ENCODE measurements at regions not wholly inside any gene's neighbourhood (a gene's known extent, or its start where the extent isn't known, plus 50 kb on each side); places are given as distances from the start of the nearest gene placed in this dataset.

- Histone ChIP-seq H3K27ac (ENCODE audit: low read depth, low read length) (no peak overlapping the region), H4K20me1 (ENCODE audit: control insufficient read depth, insufficient read depth, low read depth, low read length) (no peaks in the 10 kb centered on the region), H3K36me3 (ENCODE audit: control insufficient read depth, low read length) (no peaks in the 10 kb centered on the region), H3K79me2 (ENCODE audit: control insufficient read depth, low read length) (no peaks in the 10 kb centered on the region), H3K27me3 (ENCODE audit: control insufficient read depth, low read length) (no peaks in the 10 kb centered on the region), H3K4me1 (ENCODE audit: control insufficient read depth, low read length) (no peaks in the 10 kb centered on the region), H3F3A (ENCODE audit: control insufficient read depth, insufficient read depth) (no peaks in the 10 kb centered on the region), H3K9me2 (replicated peaks; ENCODE audit: control insufficient read depth, low read length) (no peaks in the 10 kb centered on the region), H3K4me3 (ENCODE audit: low read length) (no peak overlapping the region), H3K9me3 (ENCODE audit: control insufficient read depth, insufficient read depth, low read length) (no peaks in the 10 kb centered on the region), H3K4me2 (ENCODE audit: low read length) (no peak overlapping the region)
- TF ChIP-seq CTCF (IDR thresholded peaks at IDR 0.05; ENCODE audit: low read depth, low read length, poor library complexity, severe bottlenecking) (no peak), EZH2phosphoT487 (IDR thresholded peaks at IDR 0.05; ENCODE audit: borderline replicate concordance, low read length) (no peak)
These were observed 848.0 kb upstream of the ACO1 start for GRCh38 chr9:31536471-31536870.

- Histone ChIP-seq H3K27me3 (ENCODE audit: control insufficient read depth, low read length) (no peaks in the 10 kb centered on the region), H3K4me3 (ENCODE audit: low read length) (no peak overlapping the region), H3K9me3 (ENCODE audit: control insufficient read depth, insufficient read depth, low read length) (no peaks in the 10 kb centered on the region), H3K27ac (ENCODE audit: low read depth, low read length) (no peak overlapping the region), H3K9me2 (replicated peaks; ENCODE audit: control insufficient read depth, low read length) (no peaks in the 10 kb centered on the region), H3K4me2 (ENCODE audit: low read length) (no peak overlapping the region), H3K4me1 (ENCODE audit: control insufficient read depth, low read length) (no peaks in the 10 kb centered on the region), H3K79me2 (ENCODE audit: control insufficient read depth, low read length) (no peaks in the 10 kb centered on the region), H3F3A (ENCODE audit: control insufficient read depth, insufficient read depth) (no peaks in the 10 kb centered on the region), H4K20me1 (ENCODE audit: control insufficient read depth, insufficient read depth, low read depth, low read length) (no peaks in the 10 kb centered on the region), H3K36me3 (ENCODE audit: control insufficient read depth, low read length) (no peaks in the 10 kb centered on the region)
- TF ChIP-seq EZH2phosphoT487 (IDR thresholded peaks at IDR 0.05; ENCODE audit: borderline replicate concordance, low read length) (no peak), CTCF (IDR thresholded peaks at IDR 0.05; ENCODE audit: low read depth, low read length, poor library complexity, severe bottlenecking) (no peak)
These were observed 842.6 kb upstream of the ACO1 start for GRCh38 chr9:31541721-31542281.

- Histone ChIP-seq H3K4me3 (ENCODE audit: low read length) (no peak overlapping the region), H3K36me3 (ENCODE audit: control insufficient read depth, low read length) (no peaks in the 10 kb centered on the region), H3F3A (ENCODE audit: control insufficient read depth, insufficient read depth) (no peaks in the 10 kb centered on the region), H3K9me3 (ENCODE audit: control insufficient read depth, insufficient read depth, low read length) (no peaks in the 10 kb centered on the region), H3K9me2 (replicated peaks; ENCODE audit: control insufficient read depth, low read length) (no peaks in the 10 kb centered on the region), H3K79me2 (ENCODE audit: control insufficient read depth, low read length) (no peaks in the 10 kb centered on the region), H3K27ac (ENCODE audit: low read depth, low read length) (no peak overlapping the region), H3K27me3 (ENCODE audit: control insufficient read depth, low read length) (no peaks in the 10 kb centered on the region), H4K20me1 (ENCODE audit: control insufficient read depth, insufficient read depth, low read depth, low read length) (no peaks in the 10 kb centered on the region), H3K4me1 (ENCODE audit: control insufficient read depth, low read length) (no peaks in the 10 kb centered on the region), H3K4me2 (ENCODE audit: low read length) (no peak overlapping the region)
- TF ChIP-seq CTCF (IDR thresholded peaks at IDR 0.05; ENCODE audit: low read depth, low read length, poor library complexity, severe bottlenecking) (no peak), EZH2phosphoT487 (IDR thresholded peaks at IDR 0.05; ENCODE audit: borderline replicate concordance, low read length) (no peak)
These were observed 841.9 kb upstream of the ACO1 start for GRCh38 chr9:31542384-31543055.

Measured in DOHH2 (cell line).